Sigmoid colon (tissue), 4 donors: ENCODE measurements at regions not wholly inside any gene's neighbourhood (a gene's known extent, or its start where the extent isn't known, plus 50 kb on each side); places are given as distances from the start of the nearest gene placed in this dataset.

Experiments used
- POLR2A ChIP-seq, 2 donors: fragments of 450-650 bp; IDR thresholded peaks; one replicate each; pipeline ENCODE4 v1.6.1; 2016; ENCODE audit warnings: antibody characterized with exemption in 2 of 2, mild to moderate bottlenecking in 2 of 2, moderate library complexity in 2 of 2
- POLR2AphosphoS5 ChIP-seq, 4 donors: sonication (generic); formaldehyde crosslinking; IDR thresholded peaks; one replicate each; pipeline ENCODE4 v1.6.1; 2017; ENCODE audit warnings: antibody characterized with exemption in 4 of 4
- TF ChIP-seq, protein P1 (sequence below), 4 experiments: fragments of 450-650 bp in 3 of 4; fragments of 200-600 bp in 1 of 4; IDR thresholded peaks; one replicate each; pipeline ENCODE4 v1.5.1; 2016 to 2019; ENCODE audit warnings: antibody characterized with exemption in 4 of 4, mild to moderate bottlenecking in 3 of 4, moderate library complexity in 2 of 4

DNA sequence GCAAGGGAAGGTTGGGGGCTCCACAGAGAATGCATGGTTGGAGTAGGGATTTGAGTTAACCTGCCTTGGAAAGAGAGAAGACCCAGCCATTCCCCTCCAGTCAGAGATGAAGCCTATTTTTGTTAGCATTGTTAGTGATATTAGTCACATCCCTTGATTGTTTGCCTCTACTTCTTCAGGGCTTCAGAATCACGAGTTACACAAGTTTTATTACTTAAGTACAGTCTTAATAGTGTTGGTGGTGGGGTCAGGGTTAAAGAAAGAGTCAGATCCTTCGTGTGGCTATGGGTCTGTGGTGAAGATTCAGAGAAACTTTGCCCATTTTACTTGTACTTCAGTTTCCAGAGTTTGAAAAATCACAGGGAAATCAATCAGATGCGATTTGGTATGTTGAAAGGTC lies 363.1 kb downstream of the LRIG3 start:
- TF ChIP-seq, protein P1, sequence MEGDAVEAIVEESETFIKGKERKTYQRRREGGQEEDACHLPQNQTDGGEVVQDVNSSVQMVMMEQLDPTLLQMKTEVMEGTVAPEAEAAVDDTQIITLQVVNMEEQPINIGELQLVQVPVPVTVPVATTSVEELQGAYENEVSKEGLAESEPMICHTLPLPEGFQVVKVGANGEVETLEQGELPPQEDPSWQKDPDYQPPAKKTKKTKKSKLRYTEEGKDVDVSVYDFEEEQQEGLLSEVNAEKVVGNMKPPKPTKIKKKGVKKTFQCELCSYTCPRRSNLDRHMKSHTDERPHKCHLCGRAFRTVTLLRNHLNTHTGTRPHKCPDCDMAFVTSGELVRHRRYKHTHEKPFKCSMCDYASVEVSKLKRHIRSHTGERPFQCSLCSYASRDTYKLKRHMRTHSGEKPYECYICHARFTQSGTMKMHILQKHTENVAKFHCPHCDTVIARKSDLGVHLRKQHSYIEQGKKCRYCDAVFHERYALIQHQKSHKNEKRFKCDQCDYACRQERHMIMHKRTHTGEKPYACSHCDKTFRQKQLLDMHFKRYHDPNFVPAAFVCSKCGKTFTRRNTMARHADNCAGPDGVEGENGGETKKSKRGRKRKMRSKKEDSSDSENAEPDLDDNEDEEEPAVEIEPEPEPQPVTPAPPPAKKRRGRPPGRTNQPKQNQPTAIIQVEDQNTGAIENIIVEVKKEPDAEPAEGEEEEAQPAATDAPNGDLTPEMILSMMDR (IDR thresholded peaks at IDR 0.05) = no peak
- no peak for TF ChIP-seq POLR2A (IDR thresholded peaks at IDR 0.05)
- no peak for TF ChIP-seq POLR2AphosphoS5 (IDR thresholded peaks at IDR 0.05)
